OCI-LY1 (cell line): ENCODE measurements at regions not wholly inside any gene's neighbourhood (a gene's known extent, or its start where the extent isn't known, plus 50 kb on each side); places are given as distances from the start of the nearest gene placed in this dataset.

ENCODE experiments used
- EZH2 ChIP-seq: fragments of 200-600 bp; sonication (generic), shearing (Covaris generic); IDR thresholded peaks from 2 replicates; pipeline ENCODE4 v1.8.0; 2017; ENCODE audit warnings: borderline replicate concordance, mixed run types, mild to moderate bottlenecking, antibody characterized with exemption, low read length, moderate library complexity, mixed read lengths
- TF ChIP-seq, protein P1 (sequence below): fragments of 200-600 bp; sonication (generic), shearing (Covaris generic); IDR thresholded peaks from 2 replicates; pipeline ENCODE4 v1.5.1; 2017; ENCODE audit warnings: mild to moderate bottlenecking, antibody characterized with exemption, low read length, moderate library complexity, mixed read lengths

GRCh38 chr14:22477569-22478194 lies 111.3 kb downstream of the DAD1 start:
- no peak for TF ChIP-seq EZH2
- TF ChIP-seq, protein P1, sequence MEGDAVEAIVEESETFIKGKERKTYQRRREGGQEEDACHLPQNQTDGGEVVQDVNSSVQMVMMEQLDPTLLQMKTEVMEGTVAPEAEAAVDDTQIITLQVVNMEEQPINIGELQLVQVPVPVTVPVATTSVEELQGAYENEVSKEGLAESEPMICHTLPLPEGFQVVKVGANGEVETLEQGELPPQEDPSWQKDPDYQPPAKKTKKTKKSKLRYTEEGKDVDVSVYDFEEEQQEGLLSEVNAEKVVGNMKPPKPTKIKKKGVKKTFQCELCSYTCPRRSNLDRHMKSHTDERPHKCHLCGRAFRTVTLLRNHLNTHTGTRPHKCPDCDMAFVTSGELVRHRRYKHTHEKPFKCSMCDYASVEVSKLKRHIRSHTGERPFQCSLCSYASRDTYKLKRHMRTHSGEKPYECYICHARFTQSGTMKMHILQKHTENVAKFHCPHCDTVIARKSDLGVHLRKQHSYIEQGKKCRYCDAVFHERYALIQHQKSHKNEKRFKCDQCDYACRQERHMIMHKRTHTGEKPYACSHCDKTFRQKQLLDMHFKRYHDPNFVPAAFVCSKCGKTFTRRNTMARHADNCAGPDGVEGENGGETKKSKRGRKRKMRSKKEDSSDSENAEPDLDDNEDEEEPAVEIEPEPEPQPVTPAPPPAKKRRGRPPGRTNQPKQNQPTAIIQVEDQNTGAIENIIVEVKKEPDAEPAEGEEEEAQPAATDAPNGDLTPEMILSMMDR: no peak
